ENCODE measurements at regions not wholly inside any gene's neighbourhood (a gene's known extent, or its start where the extent isn't known, plus 50 kb on each side); places are given as distances from the start of the nearest gene placed in this dataset.
"Not testable (repeated sequence)": the region's sequence is repeated elsewhere in the genome, so short reads cannot be mapped to it uniquely, and the experiment has no call there.

DNA sequence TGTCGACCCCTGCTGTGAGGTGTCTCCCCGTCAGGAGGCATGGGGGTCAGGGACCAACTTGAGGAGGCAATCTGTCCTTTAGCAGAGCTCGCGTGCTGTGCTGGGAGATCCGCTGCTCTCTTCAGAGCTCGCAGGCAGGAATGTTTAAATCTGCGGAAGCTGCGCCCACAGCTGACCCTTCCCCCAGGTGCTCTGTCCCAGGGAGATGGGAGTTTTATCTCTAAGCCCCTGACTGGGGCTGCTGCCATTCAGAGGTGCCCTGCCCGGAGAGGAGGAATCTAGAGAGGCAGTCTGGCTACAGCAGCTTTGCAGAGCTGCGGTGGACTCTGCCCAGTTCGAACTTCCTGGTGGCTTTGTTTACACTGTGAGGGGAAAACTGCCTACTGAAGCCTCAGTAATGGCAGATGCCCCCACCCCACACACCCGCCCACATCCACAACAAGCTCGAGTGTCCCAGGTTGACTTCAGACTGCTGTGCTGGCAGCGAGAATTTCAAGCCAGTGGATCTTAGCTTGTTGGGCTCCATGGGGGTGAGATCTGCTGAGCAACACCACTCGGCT, 133.1 kb downstream of the CENPC start:
- DNase-seq (ENCODE audit: low spot score): not testable (repeated sequence)

DNA sequence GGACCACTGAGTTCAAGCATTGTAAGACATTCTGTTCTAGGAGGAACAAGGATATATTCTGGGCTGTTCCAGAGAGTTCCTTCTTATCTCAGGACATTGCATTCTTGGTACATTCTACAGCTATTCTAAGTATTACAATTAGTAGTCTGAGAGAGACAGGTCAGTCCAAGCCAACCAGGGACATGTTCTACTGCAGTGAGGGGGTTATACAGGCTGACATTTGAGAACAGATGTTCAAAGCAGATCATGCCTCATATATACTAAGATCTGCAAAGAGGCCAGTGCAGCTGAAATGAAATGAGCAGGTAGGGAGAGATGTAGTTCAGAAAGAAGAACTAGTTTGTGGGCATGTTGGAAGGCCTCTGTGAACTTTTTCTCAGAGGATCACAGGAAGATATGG, 142.0 kb downstream of the CENPC start:
- DNase-seq (ENCODE audit: low spot score): no peak

GRCh38 chr4:67401902-67402301, 143.4 kb downstream of the CENPC start:
- DNase-seq (ENCODE audit: low spot score): no peak

DNA sequence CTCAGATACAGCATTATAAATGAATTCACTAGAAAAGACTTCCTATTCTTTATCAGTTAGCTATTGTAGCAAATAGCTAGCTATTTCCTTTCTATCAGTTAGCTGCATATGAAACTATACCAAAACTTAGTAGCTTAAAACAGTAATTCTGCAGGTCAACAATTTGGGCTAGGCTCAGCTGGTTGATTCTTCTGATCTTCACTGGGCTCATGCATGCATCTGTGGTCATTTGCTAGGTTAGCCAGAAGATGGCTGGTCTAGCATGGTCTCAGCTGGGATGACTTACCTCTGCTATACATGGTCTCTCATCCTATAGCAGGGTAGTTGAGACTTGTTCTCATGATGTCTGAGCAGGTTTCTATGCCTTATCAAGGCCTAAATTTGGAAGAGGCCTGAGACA, 147.4 kb downstream of the CENPC start:
- no peak for DNase-seq (ENCODE audit: low spot score)

DNA sequence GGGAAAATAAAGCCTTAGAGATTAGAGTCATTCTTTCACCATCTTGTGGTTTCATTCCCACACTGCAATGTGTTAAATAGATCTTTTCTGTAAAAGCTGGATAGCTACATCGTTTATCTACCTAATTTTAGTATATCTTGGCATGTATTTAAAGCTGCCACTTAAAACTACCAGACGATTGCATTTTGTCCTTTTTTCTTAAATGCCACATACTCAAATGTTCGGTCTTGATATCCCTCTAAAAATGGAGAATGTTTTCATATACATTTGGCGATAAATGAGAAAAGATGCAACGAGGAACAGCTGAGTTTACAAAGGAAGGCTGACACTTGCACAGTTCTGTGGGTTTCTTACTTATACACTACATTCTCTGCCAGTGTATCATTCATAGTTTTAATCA, 148.3 kb downstream of the CENPC start:
- no peak for DNase-seq (ENCODE audit: low spot score)

GRCh38 chr4:67396008-67396407, 149.3 kb downstream of the CENPC start:
- DNase-seq (ENCODE audit: low spot score): no peak

DNA sequence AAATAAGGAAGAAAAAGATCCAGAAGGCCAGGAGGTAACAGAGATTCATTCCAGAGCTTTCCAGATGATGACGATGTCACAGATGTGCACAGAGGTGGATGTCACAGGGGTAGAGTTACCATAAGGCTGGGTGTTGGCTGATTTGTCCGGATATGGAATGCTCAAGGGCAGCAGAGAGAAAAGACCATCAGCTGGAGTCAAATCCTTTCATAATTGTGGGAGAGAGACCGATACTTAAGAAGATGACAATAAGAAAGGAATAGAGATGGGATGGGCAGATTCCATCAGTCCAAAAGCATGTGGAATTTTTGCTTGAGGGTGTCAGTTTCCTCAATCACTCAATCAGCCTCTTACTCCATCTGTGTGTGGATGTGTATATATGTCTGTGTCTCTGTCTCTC, 150.4 kb downstream of the CENPC start:
- no peak for DNase-seq (ENCODE audit: low spot score)

GRCh38 chr4:67393699-67394281, 151.5 kb downstream of the CENPC start:
- peak; percentile 24 for DNase-seq (ENCODE audit: low spot score)

- DNase-seq (ENCODE audit: low spot score): no peak
These were observed 152.3 kb downstream of the CENPC start for GRCh38 chr4:67393007-67393406.

- DNase-seq (ENCODE audit: low spot score): not testable (repeated sequence)
These were observed 163.9 kb downstream of the CENPC start for GRCh38 chr4:67381406-67381804.

- not testable (repeated sequence) for DNase-seq (ENCODE audit: low spot score)
These were observed 164.4 kb downstream of the CENPC start for GRCh38 chr4:67380702-67381405.

- no peak for DNase-seq (ENCODE audit: low spot score)
These were observed 165.1 kb downstream of the CENPC start for GRCh38 chr4:67380154-67380553.

- DNase-seq (ENCODE audit: low spot score): no peak
These were observed 170.0 kb downstream of the CENPC start for GRCh38 chr4:67375291-67375690.

DNA sequence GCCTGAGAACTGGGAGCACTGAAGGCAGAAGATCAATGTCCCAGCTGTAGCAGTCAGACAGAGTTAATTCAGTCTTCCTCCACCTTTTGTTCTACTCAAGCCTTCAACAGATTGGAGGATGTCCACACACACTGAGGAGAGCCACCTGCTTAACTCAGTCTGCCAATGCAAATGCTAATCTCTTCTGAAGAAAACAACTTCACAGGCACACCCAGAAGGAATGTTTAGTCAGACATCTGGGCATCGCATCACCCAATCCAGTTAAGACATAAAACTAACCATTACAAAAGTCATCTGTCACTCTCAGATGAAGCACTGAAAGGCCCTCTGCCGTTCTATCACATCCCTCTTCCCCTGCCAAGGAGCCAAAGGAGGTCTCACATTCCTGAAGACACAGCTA, 173.7 kb downstream of the CENPC start:
- DNase-seq (ENCODE audit: low spot score): no peak

- DNase-seq (ENCODE audit: low spot score): no peak
These were observed 178.9 kb downstream of the CENPC start for GRCh38 chr4:67366311-67366861.

GRCh38 chr4:67365661-67366245, 179.6 kb downstream of the CENPC start:
- DNase-seq (ENCODE audit: low spot score): no peak

GRCh38 chr4:67355806-67356205, 189.5 kb downstream of the CENPC start:
- no peak for DNase-seq (ENCODE audit: low spot score)

GRCh38 chr4:67346654-67347053, 198.6 kb downstream of the CENPC start:
- DNase-seq (ENCODE audit: low spot score): no peak

GRCh38 chr4:67344594-67345380, 200.5 kb downstream of the CENPC start:
- peak; percentile 72 for DNase-seq (ENCODE audit: low spot score)

GRCh38 chr4:67343199-67343598, 202.1 kb downstream of the CENPC start:
- no peak for DNase-seq (ENCODE audit: low spot score)

DNA sequence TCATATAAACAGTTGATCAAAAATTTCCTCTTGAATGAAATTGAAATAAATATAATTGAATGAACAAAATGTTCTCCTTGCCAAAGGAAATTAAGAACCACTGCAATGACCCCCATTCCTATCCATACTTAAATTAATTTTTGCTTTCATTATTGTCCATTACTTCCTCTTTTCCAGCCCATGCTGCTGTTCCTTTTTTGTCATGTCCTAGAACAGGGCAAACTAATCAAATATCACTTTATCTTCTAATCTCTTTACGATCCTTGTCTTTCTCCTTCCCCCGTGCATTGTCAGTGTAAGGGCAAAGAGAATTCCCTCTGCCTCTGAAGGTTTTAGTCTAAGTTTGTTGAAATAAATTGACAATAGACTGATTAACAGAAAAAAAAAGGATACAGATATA, 203.0 kb downstream of the CENPC start:
- DNase-seq (ENCODE audit: low spot score): peak; percentile 8

DNA sequence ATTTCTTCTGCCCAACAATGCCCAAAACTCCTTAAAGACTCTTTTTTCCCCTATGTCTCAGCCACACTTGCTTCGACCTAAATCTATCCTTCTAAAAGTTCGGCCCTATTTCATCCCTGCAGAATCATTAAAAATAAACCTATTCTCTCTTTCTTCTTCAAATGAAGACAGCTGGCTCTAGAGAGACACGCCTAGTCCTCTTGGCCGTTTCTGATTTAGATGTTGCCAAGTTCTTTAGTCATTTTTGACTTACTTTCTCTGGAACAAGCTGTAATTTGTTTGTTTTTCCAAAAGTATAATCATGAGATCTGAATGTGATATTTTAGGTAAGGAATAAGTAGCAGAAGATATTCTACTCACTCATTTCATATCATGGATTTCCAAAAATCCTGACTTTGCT, 211.6 kb downstream of the CENPC start:
- DNase-seq (ENCODE audit: low spot score): no peak
